Stimulated activated CD8-positive, alpha-beta memory T cell treated with anti-CD3 and anti-CD28 coated beads, Interleukin-4, amount 100 ng/mL, for 24 hours (primary cell): ENCODE measurements at regions not wholly inside any gene's neighbourhood (a gene's known extent, or its start where the extent isn't known, plus 50 kb on each side); places are given as distances from the start of the nearest gene placed in this dataset.
A peak's percentile ranks its signal among the peaks of the same experiment; 100 is the strongest.

Source experiments
- DNase-seq: peaks from one replicate; pipeline ENCODE4 v3.0.0-alpha.2; 2020; ENCODE audit warnings: low read depth

GRCh38 chr17:14946481-14946880, 318.6 kb downstream of the PMP22 start:
- DNase-seq: no peak

- DNase-seq: no peak
These were observed 322.5 kb downstream of the PMP22 start for GRCh38 chr17:14942526-14943190.

GRCh38 chr17:14940938-14941265, 324.2 kb downstream of the PMP22 start:
- DNase-seq: no peak

- no peak for DNase-seq
These were observed 324.8 kb downstream of the PMP22 start for GRCh38 chr17:14940108-14940937.

- no peak for DNase-seq
These were observed 329.2 kb downstream of the PMP22 start for GRCh38 chr17:14935845-14936485.

- DNase-seq: no peak
These were observed 329.8 kb downstream of the PMP22 start for GRCh38 chr17:14935139-14935841.

- no peak for DNase-seq
These were observed 331.4 kb downstream of the PMP22 start for GRCh38 chr17:14933676-14934075.

GRCh38 chr17:14926526-14927122, 338.5 kb downstream of the PMP22 start:
- DNase-seq: peak; percentile 16

GRCh38 chr17:14926073-14926472, 339.1 kb downstream of the PMP22 start:
- no peak for DNase-seq

- no peak for DNase-seq
These were observed 339.6 kb downstream of the PMP22 start for GRCh38 chr17:14925498-14925897.

GRCh38 chr17:14923981-14924380, 341.1 kb downstream of the PMP22 start:
- DNase-seq: no peak

- no peak for DNase-seq
These were observed 342.7 kb downstream of the PMP22 start for GRCh38 chr17:14922411-14922810.

GRCh38 chr17:14921936-14922335, 343.2 kb downstream of the PMP22 start:
- no peak for DNase-seq

- DNase-seq: no peak
These were observed 345.4 kb downstream of the PMP22 start for GRCh38 chr17:14919631-14920213.

- no peak for DNase-seq
These were observed 346.0 kb downstream of the PMP22 start for GRCh38 chr17:14919094-14919493.

- DNase-seq: no peak
These were observed 346.6 kb downstream of the PMP22 start for GRCh38 chr17:14918540-14918939.

GRCh38 chr17:14910916-14911315, 354.2 kb downstream of the PMP22 start:
- DNase-seq: no peak

GRCh38 chr17:14904386-14904785, 360.7 kb downstream of the PMP22 start:
- DNase-seq: no peak

- no peak for DNase-seq
These were observed 361.3 kb downstream of the PMP22 start for GRCh38 chr17:14903854-14904253.

GRCh38 chr17:14902803-14903202, 362.3 kb downstream of the PMP22 start:
- no peak for DNase-seq

- no peak for DNase-seq
These were observed 362.8 kb downstream of the PMP22 start for GRCh38 chr17:14902297-14902696.

GRCh38 chr17:14901376-14901775, 363.8 kb downstream of the PMP22 start:
- DNase-seq: no peak
